K562 (cell line): ENCODE measurements at regions not wholly inside any gene's neighbourhood (a gene's known extent, or its start where the extent isn't known, plus 50 kb on each side); places are given as distances from the start of the nearest gene placed in this dataset.

ENCODE experiments used
- CBX1 ChIP-seq: sonication (generic); IDR thresholded peaks from 2 replicates; pipeline ENCODE4 v1.6.1; 2016; ENCODE audit warnings: antibody characterized with exemption, low read depth, mild to moderate bottlenecking
- CBX3 ChIP-seq, 2 experiments: IDR thresholded peaks; 1 replicate in 1 of 2; 2 replicates in 1 of 2; pipeline ENCODE4 v1.6.1; 2012; ENCODE audit warnings: inconsistent platforms in 2 of 2, low read length in 2 of 2, borderline replicate concordance in 1 of 2, control low read depth in 1 of 2
- ETS2 ChIP-seq: IDR thresholded peaks from 2 replicates; pipeline ENCODE4 v1.6.1; 2016; ENCODE audit warnings: borderline replicate concordance, missing genetic modification characterization, mild to moderate bottlenecking, moderate library complexity, missing compliant biosample characterization; ENCODE audit not compliant: poor library complexity, severe bottlenecking
- HNRNPLL ChIP-seq: fragments of 200-400 bp; formaldehyde crosslinking; IDR thresholded peaks from 2 replicates; pipeline ENCODE4 v1.6.1; 2017; ENCODE audit warnings: low read length, low read depth, mild to moderate bottlenecking; ENCODE audit not compliant: poor library complexity, severe bottlenecking
- HOXB6 ChIP-seq: fragments of 250-450 bp; sonication (Bioruptor Pico); IDR thresholded peaks from 2 replicates; pipeline ENCODE4 v1.5.1; 2022; ENCODE audit warnings: mild to moderate bottlenecking, borderline replicate concordance
- KAT8 ChIP-seq: fragments of 450-650 bp; IDR thresholded peaks from 2 replicates; pipeline ENCODE4 v1.6.1; 2016; ENCODE audit warnings: low read depth, mild to moderate bottlenecking
- L3MBTL2 ChIP-seq: fragments of 450-650 bp; IDR thresholded peaks from 2 replicates; pipeline ENCODE4 v1.6.1; 2016; ENCODE audit warnings: mild to moderate bottlenecking, moderate library complexity
- NFRKB ChIP-seq: fragments of 450-650 bp; IDR thresholded peaks from 2 replicates; pipeline ENCODE4 v1.6.1; 2016; ENCODE audit warnings: low read depth
- POLR2AphosphoS5 ChIP-seq: IDR thresholded peaks from 2 replicates; pipeline ENCODE4 v1.6.1; 2011; ENCODE audit warnings: mild to moderate bottlenecking, low read depth, low read length, moderate library complexity; ENCODE audit not compliant: control insufficient read depth, insufficient read depth
- PTRF ChIP-seq: fragments of 450-650 bp; IDR thresholded peaks from 2 replicates; pipeline ENCODE4 v1.6.1; 2016; ENCODE audit warnings: mild to moderate bottlenecking, missing genetic modification characterization, missing compliant biosample characterization
- RBFOX2 ChIP-seq: fragments of 200-400 bp; formaldehyde crosslinking; IDR thresholded peaks from 2 replicates; pipeline ENCODE4 v1.6.1; 2017; ENCODE audit warnings: low read depth, mild to moderate bottlenecking, low read length, moderate library complexity
- YY1 ChIP-seq, 3 experiments: IDR thresholded peaks; 2 replicates each; pipeline ENCODE4 v1.6.1; 2011; ENCODE audit warnings: low read length in 2 of 3, mild to moderate bottlenecking in 2 of 3, moderate library complexity in 2 of 3, borderline replicate concordance in 1 of 3, control low read depth in 1 of 3, low read depth in 1 of 3; ENCODE audit not compliant: insufficient read depth in 3 of 3, insufficient replicate concordance in 2 of 3, control insufficient read depth in 1 of 3, insufficient read length in 1 of 3; ENCODE audit errors: extremely low read depth in 1 of 3
- ZNF311 ChIP-seq: fragments of 250-450 bp; sonication (Bioruptor Pico); IDR thresholded peaks from 2 replicates; pipeline ENCODE4 v1.4.0; 2020; ENCODE audit warnings: mild to moderate bottlenecking, moderate library complexity
- TF ChIP-seq, protein P1 (sequence below): fragments of 250-450 bp; sonication (Bioruptor Pico); IDR thresholded peaks from 2 replicates; pipeline ENCODE4 v1.6.1; 2021; ENCODE audit warnings: mild to moderate bottlenecking
- TF ChIP-seq, protein P2 (sequence below): IDR thresholded peaks from 2 replicates; pipeline ENCODE4 v1.6.1; 2014; ENCODE audit warnings: antibody characterized with exemption
- TF ChIP-seq, protein P3 (sequence below): fragments of 450-650 bp; IDR thresholded peaks from 2 replicates; pipeline ENCODE4 v1.6.1; 2016
- TF ChIP-seq, protein P4 (sequence below): fragments of 450-650 bp; IDR thresholded peaks from 2 replicates; pipeline ENCODE4 v1.6.1; 2016; ENCODE audit warnings: borderline replicate concordance
- TF ChIP-seq, protein P5 (sequence below), 2 experiments: IDR thresholded peaks; 2 replicates each; pipeline ENCODE4 v1.6.1; 2011; ENCODE audit warnings: borderline replicate concordance in 1 of 2, control low read depth in 1 of 2, low read depth in 1 of 2, low read length in 1 of 2, mild to moderate bottlenecking in 1 of 2, mixed read lengths in 1 of 2, moderate library complexity in 1 of 2; ENCODE audit not compliant: insufficient read depth in 1 of 2, insufficient read length in 1 of 2, poor library complexity in 1 of 2, severe bottlenecking in 1 of 2; ENCODE audit errors: extremely low read depth in 1 of 2
- TF ChIP-seq, protein P6 (sequence below): sonication (generic); formaldehyde crosslinking; IDR thresholded peaks from 2 replicates; pipeline ENCODE4 v1.4.0; 2020; ENCODE audit warnings: mild to moderate bottlenecking, missing genetic modification reagents

DNA sequence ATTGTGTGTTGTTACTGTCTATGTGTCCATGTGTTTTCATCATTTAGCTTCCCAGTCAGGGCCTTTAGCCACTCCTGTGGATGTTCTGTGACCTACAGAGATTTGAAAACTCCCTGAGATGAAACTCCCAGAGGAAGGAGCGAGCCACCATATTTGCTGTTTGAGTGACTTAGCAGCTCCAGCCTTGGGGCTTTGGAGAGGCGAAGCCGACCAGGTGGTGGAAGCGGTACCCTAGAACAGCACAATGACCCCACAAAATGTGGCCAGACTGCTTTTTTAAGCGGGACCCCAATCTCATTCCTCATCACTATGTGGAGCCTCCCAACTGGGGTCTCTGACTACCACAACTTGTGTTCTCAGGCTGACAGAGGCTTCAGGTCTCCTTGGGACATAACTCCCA, 323.9 kb upstream of the KCND2 start (continued):
- TF ChIP-seq, protein P1, sequence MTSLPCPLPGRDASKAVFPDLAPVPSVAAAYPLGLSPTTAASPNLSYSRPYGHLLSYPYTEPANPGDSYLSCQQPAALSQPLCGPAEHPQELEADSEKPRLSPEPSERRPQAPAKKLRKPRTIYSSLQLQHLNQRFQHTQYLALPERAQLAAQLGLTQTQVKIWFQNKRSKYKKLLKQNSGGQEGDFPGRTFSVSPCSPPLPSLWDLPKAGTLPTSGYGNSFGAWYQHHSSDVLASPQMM (CRISPR knock-in tag) = no peak
- TF ChIP-seq, protein P2, sequence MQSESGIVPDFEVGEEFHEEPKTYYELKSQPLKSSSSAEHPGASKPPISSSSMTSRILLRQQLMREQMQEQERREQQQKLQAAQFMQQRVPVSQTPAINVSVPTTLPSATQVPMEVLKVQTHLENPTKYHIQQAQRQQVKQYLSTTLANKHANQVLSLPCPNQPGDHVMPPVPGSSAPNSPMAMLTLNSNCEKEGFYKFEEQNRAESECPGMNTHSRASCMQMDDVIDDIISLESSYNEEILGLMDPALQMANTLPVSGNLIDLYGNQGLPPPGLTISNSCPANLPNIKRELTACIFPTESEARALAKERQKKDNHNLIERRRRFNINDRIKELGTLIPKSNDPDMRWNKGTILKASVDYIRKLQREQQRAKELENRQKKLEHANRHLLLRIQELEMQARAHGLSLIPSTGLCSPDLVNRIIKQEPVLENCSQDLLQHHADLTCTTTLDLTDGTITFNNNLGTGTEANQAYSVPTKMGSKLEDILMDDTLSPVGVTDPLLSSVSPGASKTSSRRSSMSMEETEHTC = no peak
- TF ChIP-seq, protein P3, sequence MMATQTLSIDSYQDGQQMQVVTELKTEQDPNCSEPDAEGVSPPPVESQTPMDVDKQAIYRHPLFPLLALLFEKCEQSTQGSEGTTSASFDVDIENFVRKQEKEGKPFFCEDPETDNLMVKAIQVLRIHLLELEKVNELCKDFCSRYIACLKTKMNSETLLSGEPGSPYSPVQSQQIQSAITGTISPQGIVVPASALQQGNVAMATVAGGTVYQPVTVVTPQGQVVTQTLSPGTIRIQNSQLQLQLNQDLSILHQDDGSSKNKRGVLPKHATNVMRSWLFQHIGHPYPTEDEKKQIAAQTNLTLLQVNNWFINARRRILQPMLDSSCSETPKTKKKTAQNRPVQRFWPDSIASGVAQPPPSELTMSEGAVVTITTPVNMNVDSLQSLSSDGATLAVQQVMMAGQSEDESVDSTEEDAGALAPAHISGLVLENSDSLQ = peak; percentile 48; the same call in 1 of the 2 replicates
- TF ChIP-seq ETS2 (tag) (no peak), L3MBTL2 (peak; percentile 48; the same call in 1 of the 2 replicates), CBX1 (no peak), NFRKB (0 out of 2 replicates have a peak, but pooled peaks have one; percentile 45), PTRF (no peak), YY1 (IDR thresholded peaks at IDR 0.05; ENCODE audit: borderline replicate concordance in 1 of 3, control insufficient read depth in 1 of 3, extremely low read depth in 1 of 3, insufficient read depth in 3 of 3, insufficient read length in 1 of 3, insufficient replicate concordance in 2 of 3, low read depth in 1 of 3, low read length in 2 of 3) (peak in 1 of 3 experiments; percentile 66), KAT8 (no peak), POLR2AphosphoS5 (peak; percentile 53), RBFOX2 (no peak), ZNF311 (CRISPR knock-in tag) (no peak), CBX3 (IDR thresholded peaks at IDR 0.05; ENCODE audit: borderline replicate concordance in 1 of 2, low read length in 2 of 2) (no peak), HNRNPLL (no peak), HOXB6 (CRISPR knock-in tag) (no peak)
- TF ChIP-seq, protein P4, sequence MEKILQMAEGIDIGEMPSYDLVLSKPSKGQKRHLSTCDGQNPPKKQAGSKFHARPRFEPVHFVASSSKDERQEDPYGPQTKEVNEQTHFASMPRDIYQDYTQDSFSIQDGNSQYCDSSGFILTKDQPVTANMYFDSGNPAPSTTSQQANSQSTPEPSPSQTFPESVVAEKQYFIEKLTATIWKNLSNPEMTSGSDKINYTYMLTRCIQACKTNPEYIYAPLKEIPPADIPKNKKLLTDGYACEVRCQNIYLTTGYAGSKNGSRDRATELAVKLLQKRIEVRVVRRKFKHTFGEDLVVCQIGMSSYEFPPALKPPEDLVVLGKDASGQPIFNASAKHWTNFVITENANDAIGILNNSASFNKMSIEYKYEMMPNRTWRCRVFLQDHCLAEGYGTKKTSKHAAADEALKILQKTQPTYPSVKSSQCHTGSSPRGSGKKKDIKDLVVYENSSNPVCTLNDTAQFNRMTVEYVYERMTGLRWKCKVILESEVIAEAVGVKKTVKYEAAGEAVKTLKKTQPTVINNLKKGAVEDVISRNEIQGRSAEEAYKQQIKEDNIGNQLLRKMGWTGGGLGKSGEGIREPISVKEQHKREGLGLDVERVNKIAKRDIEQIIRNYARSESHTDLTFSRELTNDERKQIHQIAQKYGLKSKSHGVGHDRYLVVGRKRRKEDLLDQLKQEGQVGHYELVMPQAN = no peak
- TF ChIP-seq, protein P5, sequence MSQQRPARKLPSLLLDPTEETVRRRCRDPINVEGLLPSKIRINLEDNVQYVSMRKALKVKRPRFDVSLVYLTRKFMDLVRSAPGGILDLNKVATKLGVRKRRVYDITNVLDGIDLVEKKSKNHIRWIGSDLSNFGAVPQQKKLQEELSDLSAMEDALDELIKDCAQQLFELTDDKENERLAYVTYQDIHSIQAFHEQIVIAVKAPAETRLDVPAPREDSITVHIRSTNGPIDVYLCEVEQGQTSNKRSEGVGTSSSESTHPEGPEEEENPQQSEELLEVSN (IDR thresholded peaks at IDR 0.05; ENCODE audit: borderline replicate concordance in 1 of 2, extremely low read depth in 1 of 2, insufficient read depth in 1 of 2, insufficient read length in 1 of 2, low read depth in 1 of 2, low read length in 1 of 2, poor library complexity in 1 of 2, severe bottlenecking in 1 of 2) = peak in 1 of 2 experiments; percentile 46
- TF ChIP-seq, protein P6, sequence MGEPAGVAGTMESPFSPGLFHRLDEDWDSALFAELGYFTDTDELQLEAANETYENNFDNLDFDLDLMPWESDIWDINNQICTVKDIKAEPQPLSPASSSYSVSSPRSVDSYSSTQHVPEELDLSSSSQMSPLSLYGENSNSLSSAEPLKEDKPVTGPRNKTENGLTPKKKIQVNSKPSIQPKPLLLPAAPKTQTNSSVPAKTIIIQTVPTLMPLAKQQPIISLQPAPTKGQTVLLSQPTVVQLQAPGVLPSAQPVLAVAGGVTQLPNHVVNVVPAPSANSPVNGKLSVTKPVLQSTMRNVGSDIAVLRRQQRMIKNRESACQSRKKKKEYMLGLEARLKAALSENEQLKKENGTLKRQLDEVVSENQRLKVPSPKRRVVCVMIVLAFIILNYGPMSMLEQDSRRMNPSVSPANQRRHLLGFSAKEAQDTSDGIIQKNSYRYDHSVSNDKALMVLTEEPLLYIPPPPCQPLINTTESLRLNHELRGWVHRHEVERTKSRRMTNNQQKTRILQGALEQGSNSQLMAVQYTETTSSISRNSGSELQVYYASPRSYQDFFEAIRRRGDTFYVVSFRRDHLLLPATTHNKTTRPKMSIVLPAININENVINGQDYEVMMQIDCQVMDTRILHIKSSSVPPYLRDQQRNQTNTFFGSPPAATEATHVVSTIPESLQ = no peak
